Peyer's patch (tissue), 4 donors: ENCODE measurements at regions not wholly inside any gene's neighbourhood (a gene's known extent, or its start where the extent isn't known, plus 50 kb on each side); places are given as distances from the start of the nearest gene placed in this dataset.

Source experiments
- CTCF ChIP-seq, 6 experiments: fragments of 450-650 bp in 4 of 6; fragments of 200-600 bp in 2 of 6; sonication (generic) in 1 of 6; IDR thresholded peaks; one replicate each; pipeline ENCODE4 v1.5.1; 2017 to 2019; ENCODE audit warnings: antibody characterized with exemption in 6 of 6, mild to moderate bottlenecking in 3 of 6, moderate library complexity in 1 of 6
- POLR2A ChIP-seq, 2 donors: fragments of 450-650 bp; IDR thresholded peaks; one replicate each; pipeline ENCODE4 v1.5.1; 2017; ENCODE audit warnings: antibody characterized with exemption in 2 of 2, mild to moderate bottlenecking in 2 of 2, moderate library complexity in 2 of 2

DNA sequence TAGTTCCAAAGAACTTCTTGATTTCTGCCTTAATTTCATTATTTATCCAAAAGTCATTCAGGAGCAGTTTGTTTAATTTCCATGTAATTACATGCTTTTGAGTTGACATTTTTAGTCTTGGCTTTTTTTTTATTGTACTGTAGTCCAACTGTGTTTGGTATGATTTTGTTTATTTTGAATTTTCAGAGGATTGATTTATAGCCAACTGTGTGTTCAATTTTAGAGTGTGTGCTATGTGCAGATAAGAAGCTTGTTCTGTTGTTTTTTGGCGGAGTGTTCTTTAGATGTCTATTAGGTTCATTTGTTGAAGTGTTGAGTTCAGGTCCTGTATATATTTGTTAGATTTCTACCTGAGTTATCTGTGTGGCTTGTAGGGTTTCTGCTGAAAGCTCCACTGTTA is 533.6 kb downstream of the TRAM1L1 start:
- no peak for TF ChIP-seq CTCF (IDR thresholded peaks at IDR 0.05)
- TF ChIP-seq POLR2A (IDR thresholded peaks at IDR 0.05) = no peak
